ENCODE measurements at regions not wholly inside any gene's neighbourhood (a gene's known extent, or its start where the extent isn't known, plus 50 kb on each side); places are given as distances from the start of the nearest gene placed in this dataset.

DNA sequence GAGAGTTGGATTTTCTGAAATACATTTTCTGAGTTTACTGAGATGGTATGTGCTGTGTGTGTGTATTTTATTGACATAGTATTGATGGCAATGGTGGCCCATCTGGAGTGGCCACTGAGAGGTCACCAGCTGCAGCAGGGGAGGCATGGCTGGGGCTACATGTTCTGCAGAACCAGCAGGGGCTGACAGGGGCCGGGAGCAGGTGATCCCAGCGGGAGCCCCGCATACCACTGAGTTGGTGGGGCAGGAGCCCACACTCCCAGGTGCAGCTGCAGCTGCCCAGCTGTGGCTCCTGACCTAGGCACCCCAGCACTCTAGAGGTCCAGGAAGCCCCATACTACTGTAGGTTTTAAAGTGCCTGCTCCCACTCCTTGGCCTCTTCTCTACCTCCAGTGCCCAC, 1044.2 kb upstream of the CDH9 start:
- H3K4me3 ChIP-seq (ENCODE audit: low read length in 2 of 2): no peak overlapping the region
- H3K4me1 ChIP-seq (ENCODE audit: insufficient read depth, low read length): no peaks in the 10 kb centered on the region
- no peaks in the 10 kb centered on the region for H3K27me3 Mint-ChIP-seq
- peaks cover 0 to 13% (median 10%) of the 10 kb centered on the region in 8 donors for H3K9me3 Mint-ChIP-seq
- no peaks in the 10 kb centered on the region for H3K36me3 Mint-ChIP-seq
- H3K27ac ChIP-seq (ENCODE audit: low read depth, low read length): no peak overlapping the region
- H3K27me3 ChIP-seq (ENCODE audit: insufficient read depth, low read length): no peaks in the 10 kb centered on the region
- POLR2A ChIA-PET (ENCODE audit: partially characterized antibody): no interaction called here
- H3K36me3 ChIP-seq (ENCODE audit: insufficient read depth, low read length): no peaks in the 10 kb centered on the region
- no peak for DNase-seq
- no peaks in the 10 kb centered on the region for H3K9me3 ChIP-seq (ENCODE audit: control insufficient read depth in 1 of 2, low read length in 2 of 2)
- H3K4me1 Mint-ChIP-seq: no peaks in the 10 kb centered on the region
- CTCF ChIA-PET (ENCODE audit: partially characterized antibody): no interaction called here
- no peak overlapping the region for H3K4me3 Mint-ChIP-seq
- intact Hi-C loops (cut with micrococcal nuclease): no loop called here
- no peak overlapping the region for H3K27ac Mint-ChIP-seq

GRCh38 chr5:28077291-28078240, 1039.2 kb upstream of the CDH9 start:
- H3K36me3 ChIP-seq (ENCODE audit: insufficient read depth, low read length): no peaks in the 10 kb centered on the region
- intact Hi-C loops (cut with micrococcal nuclease): no loop called here
- no peaks in the 10 kb centered on the region for H3K27me3 Mint-ChIP-seq
- no peak overlapping the region for H3K27ac ChIP-seq (ENCODE audit: low read depth, low read length)
- no peaks in the 10 kb centered on the region for H3K4me1 ChIP-seq (ENCODE audit: insufficient read depth, low read length)
- no peaks in the 10 kb centered on the region for H3K27me3 ChIP-seq (ENCODE audit: insufficient read depth, low read length)
- no peaks in the 10 kb centered on the region for H3K4me1 Mint-ChIP-seq
- no peaks in the 10 kb centered on the region for H3K36me3 Mint-ChIP-seq
- H3K9me3 ChIP-seq (ENCODE audit: control insufficient read depth in 1 of 2, low read length in 2 of 2): no peaks in the 10 kb centered on the region
- no peak overlapping the region for H3K4me3 Mint-ChIP-seq
- ChIA-PET POLR2A (ENCODE audit: partially characterized antibody) (no interaction called here), CTCF (ENCODE audit: partially characterized antibody) (no interaction called here)
- DNase-seq: no peak
- H3K4me3 ChIP-seq (ENCODE audit: low read length in 2 of 2): no peak overlapping the region
- no peak overlapping the region for H3K27ac Mint-ChIP-seq
- H3K9me3 Mint-ChIP-seq: peaks cover 0 to 14% (median 10%) of the 10 kb centered on the region in 8 donors

GRCh38 chr5:28066856-28067255, 1028.5 kb upstream of the CDH9 start:
- no peaks in the 10 kb centered on the region for H3K4me1 Mint-ChIP-seq
- DNase-seq: no peak
- H3K27me3 Mint-ChIP-seq: no peaks in the 10 kb centered on the region
- CTCF ChIA-PET (ENCODE audit: partially characterized antibody): no interaction called here
- POLR2A ChIA-PET (ENCODE audit: partially characterized antibody): no interaction called here
- peaks cover 0 to 20% (median 6%) of the 10 kb centered on the region in 8 donors for H3K9me3 Mint-ChIP-seq
- H3K4me3 Mint-ChIP-seq: no peak overlapping the region
- no peaks in the 10 kb centered on the region for H3K36me3 Mint-ChIP-seq
- intact Hi-C loops (cut with micrococcal nuclease): no loop called here
- Histone ChIP-seq H3K4me1 (ENCODE audit: insufficient read depth, low read length) (no peaks in the 10 kb centered on the region), H3K9me3 (ENCODE audit: control insufficient read depth in 1 of 2, low read length in 2 of 2) (no peaks in the 10 kb centered on the region), H3K27me3 (ENCODE audit: insufficient read depth, low read length) (no peaks in the 10 kb centered on the region), H3K36me3 (ENCODE audit: insufficient read depth, low read length) (no peaks in the 10 kb centered on the region), H3K4me3 (ENCODE audit: low read length in 2 of 2) (no peak overlapping the region), H3K27ac (ENCODE audit: low read depth, low read length) (no peak overlapping the region)
- H3K27ac Mint-ChIP-seq: no peak overlapping the region

DNA sequence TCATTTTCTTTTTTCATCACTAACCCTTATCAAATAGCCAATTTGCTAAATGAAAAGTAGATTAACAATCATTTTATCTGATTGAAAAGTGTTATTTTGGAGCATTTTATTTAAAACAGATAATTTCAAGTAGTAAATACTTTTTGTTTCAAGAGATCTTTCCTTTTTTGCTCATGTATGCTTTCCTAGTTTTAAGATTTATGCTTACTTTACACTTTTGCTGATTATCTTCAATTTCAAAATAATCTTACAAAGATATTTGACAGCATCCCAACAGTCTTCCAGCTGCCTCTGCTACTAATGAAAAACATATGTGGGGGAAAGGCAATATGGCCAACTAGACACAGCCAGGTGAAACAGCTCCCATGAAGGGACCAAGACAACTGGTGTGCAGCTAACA, 1027.3 kb upstream of the CDH9 start:
- no peaks in the 10 kb centered on the region for H3K36me3 ChIP-seq (ENCODE audit: insufficient read depth, low read length)
- Mint-ChIP-seq H3K4me1 (no peaks in the 10 kb centered on the region), H3K9me3 (peaks cover 0 to 26% (median 7%) of the 10 kb centered on the region in 8 donors), H3K4me3 (no peak overlapping the region), H3K27me3 (no peaks in the 10 kb centered on the region), H3K36me3 (no peaks in the 10 kb centered on the region), H3K27ac (no peak overlapping the region)
- ChIA-PET POLR2A (ENCODE audit: partially characterized antibody) (no interaction called here), CTCF (ENCODE audit: partially characterized antibody) (no interaction called here)
- no peak for DNase-seq
- intact Hi-C loops (cut with micrococcal nuclease): no loop called here
- H3K4me3 ChIP-seq (ENCODE audit: low read length in 2 of 2): no peak overlapping the region
- H3K27me3 ChIP-seq (ENCODE audit: insufficient read depth, low read length): no peaks in the 10 kb centered on the region
- H3K9me3 ChIP-seq (ENCODE audit: control insufficient read depth in 1 of 2, low read length in 2 of 2): no peaks in the 10 kb centered on the region
- H3K27ac ChIP-seq (ENCODE audit: low read depth, low read length): no peak overlapping the region
- H3K4me1 ChIP-seq (ENCODE audit: insufficient read depth, low read length): no peaks in the 10 kb centered on the region

GRCh38 chr5:28046596-28046995, 1008.2 kb upstream of the CDH9 start:
- Histone ChIP-seq H3K4me1 (ENCODE audit: insufficient read depth, low read length) (no peaks in the 10 kb centered on the region), H3K9me3 (ENCODE audit: control insufficient read depth in 1 of 2, low read length in 2 of 2) (no peaks in the 10 kb centered on the region), H3K27ac (ENCODE audit: low read depth, low read length) (no peak overlapping the region), H3K4me3 (ENCODE audit: low read length in 2 of 2) (no peak overlapping the region), H3K27me3 (ENCODE audit: insufficient read depth, low read length) (no peaks in the 10 kb centered on the region), H3K36me3 (ENCODE audit: insufficient read depth, low read length) (no peaks in the 10 kb centered on the region)
- Mint-ChIP-seq H3K27me3 (no peaks in the 10 kb centered on the region), H3K27ac (no peak overlapping the region), H3K36me3 (no peaks in the 10 kb centered on the region), H3K9me3 (peaks cover 0 to 17% (median 2%) of the 10 kb centered on the region in 8 donors), H3K4me3 (no peak overlapping the region), H3K4me1 (no peaks in the 10 kb centered on the region)
- POLR2A ChIA-PET (ENCODE audit: partially characterized antibody): no interaction called here
- intact Hi-C loops (cut with micrococcal nuclease): no loop called here
- CTCF ChIA-PET (ENCODE audit: partially characterized antibody): no interaction called here
- DNase-seq: no peak

DNA sequence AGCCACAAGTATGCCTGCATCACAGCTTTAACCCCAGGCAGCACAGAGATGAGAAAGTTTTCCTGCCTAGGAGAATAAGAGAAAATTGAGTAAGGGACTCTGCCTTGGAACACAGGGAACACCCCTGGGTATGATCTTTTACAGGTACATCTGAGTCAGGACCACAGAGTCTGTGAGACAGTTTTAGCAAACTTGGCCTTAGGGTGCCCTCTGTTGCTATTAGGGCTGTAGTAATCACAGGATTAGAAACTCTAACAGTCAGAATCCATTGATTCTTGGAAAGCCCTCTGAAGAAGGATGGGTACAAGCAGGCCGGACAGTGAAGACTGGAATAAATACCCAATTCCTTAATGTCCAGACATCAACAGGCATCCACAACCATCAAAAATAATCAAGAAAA, 989.5 kb upstream of the CDH9 start:
- H3K27me3 ChIP-seq (ENCODE audit: insufficient read depth, low read length): no peaks in the 10 kb centered on the region
- no peak for DNase-seq
- Mint-ChIP-seq H3K36me3 (no peaks in the 10 kb centered on the region), H3K4me3 (no peak overlapping the region), H3K27me3 (no peaks in the 10 kb centered on the region), H3K27ac (no peak overlapping the region), H3K9me3 (peaks cover 8 to 37% (median 20%) of the 10 kb centered on the region in 8 donors), H3K4me1 (no peaks in the 10 kb centered on the region)
- no peaks in the 10 kb centered on the region for H3K9me3 ChIP-seq (ENCODE audit: control insufficient read depth in 1 of 2, low read length in 2 of 2)
- no peak overlapping the region for H3K27ac ChIP-seq (ENCODE audit: low read depth, low read length)
- no peaks in the 10 kb centered on the region for H3K36me3 ChIP-seq (ENCODE audit: insufficient read depth, low read length)
- H3K4me3 ChIP-seq (ENCODE audit: low read length in 2 of 2): no peak overlapping the region
- intact Hi-C loops (cut with micrococcal nuclease): no loop called here
- no peaks in the 10 kb centered on the region for H3K4me1 ChIP-seq (ENCODE audit: insufficient read depth, low read length)
- CTCF ChIA-PET (ENCODE audit: partially characterized antibody): no interaction called here
- POLR2A ChIA-PET (ENCODE audit: partially characterized antibody): no interaction called here

GRCh38 chr5:28017178-28017577, 978.8 kb upstream of the CDH9 start:
- no peak overlapping the region for H3K4me3 Mint-ChIP-seq
- H3K4me1 Mint-ChIP-seq: no peaks in the 10 kb centered on the region
- H3K27me3 ChIP-seq (ENCODE audit: insufficient read depth, low read length): no peaks in the 10 kb centered on the region
- H3K36me3 ChIP-seq (ENCODE audit: insufficient read depth, low read length): no peaks in the 10 kb centered on the region
- no peaks in the 10 kb centered on the region for H3K4me1 ChIP-seq (ENCODE audit: insufficient read depth, low read length)
- peaks cover 0 to 2% of the 10 kb centered on the region in 2 donors for H3K9me3 ChIP-seq (ENCODE audit: control insufficient read depth in 1 of 2, low read length in 2 of 2)
- no peak overlapping the region for H3K27ac ChIP-seq (ENCODE audit: low read depth, low read length)
- ChIA-PET POLR2A (ENCODE audit: partially characterized antibody) (no interaction called here), CTCF (ENCODE audit: partially characterized antibody) (no interaction called here)
- H3K4me3 ChIP-seq (ENCODE audit: low read length in 2 of 2): no peak overlapping the region
- no peak overlapping the region for H3K27ac Mint-ChIP-seq
- intact Hi-C loops (cut with micrococcal nuclease): no loop called here
- peaks cover 0 to 45% (median 24%) of the 10 kb centered on the region in 8 donors for H3K9me3 Mint-ChIP-seq
- H3K36me3 Mint-ChIP-seq: no peaks in the 10 kb centered on the region
- H3K27me3 Mint-ChIP-seq: no peaks in the 10 kb centered on the region
- DNase-seq: no peak

Measured in CD4-positive, alpha-beta memory T cell (primary cell).